Thymus (tissue), 11 donors: ENCODE measurements at regions not wholly inside any gene's neighbourhood (a gene's known extent, or its start where the extent isn't known, plus 50 kb on each side); places are given as distances from the start of the nearest gene placed in this dataset.

ENCODE experiments used
- DNase-seq, 9 donors: peaks; one replicate each; pipeline ENCODE4 v3.0.0-alpha.2; 2013; ENCODE audit warnings: low spot score in 9 of 9, low read depth in 6 of 9, missing footprints in 1 of 9
- H3K27ac ChIP-seq, 2 donors: one replicate each; pipeline ENCODE4 v1.5.1; 2013; ENCODE audit warnings: control low read depth in 1 of 2, low read depth in 1 of 2, low read length in 1 of 2, mild to moderate bottlenecking in 1 of 2, moderate library complexity in 1 of 2
- H3K27me3 ChIP-seq, 2 donors: one replicate each; pipeline ENCODE4 v1.5.1; 2013; ENCODE audit warnings: low read length in 1 of 2; ENCODE audit not compliant: control insufficient read depth in 2 of 2, insufficient read depth in 1 of 2
- H3K36me3 ChIP-seq, 2 donors: one replicate each; pipeline ENCODE4 v1.5.1; 2013; ENCODE audit warnings: low read length in 1 of 2, mild to moderate bottlenecking in 1 of 2, moderate library complexity in 1 of 2; ENCODE audit not compliant: control insufficient read depth in 2 of 2, insufficient read depth in 2 of 2
- H3K4me1 ChIP-seq, 2 donors: one replicate each; pipeline ENCODE4 v1.5.1; 2013; ENCODE audit warnings: low read length in 2 of 2; ENCODE audit not compliant: control insufficient read depth in 2 of 2, insufficient read depth in 2 of 2
- H3K4me3 ChIP-seq, 2 donors: one replicate each; pipeline ENCODE4 v1.5.1; 2013; ENCODE audit warnings: low read length in 2 of 2, control low read depth in 1 of 2, mild to moderate bottlenecking in 1 of 2
- H3K9me3 ChIP-seq, 2 donors: one replicate each; pipeline ENCODE4 v1.5.1; 2013; ENCODE audit warnings: low read length in 1 of 2, mild to moderate bottlenecking in 1 of 2; ENCODE audit not compliant: control insufficient read depth in 2 of 2, insufficient read depth in 1 of 2
- WGBS: extraction: QIAGEN DNeasy Blood & Tissue Kit; methylation state at CpG from one replicate; pipeline ENCODE4 v1.1.7; 2013; 5-methylcytosine and 5-hydroxymethylcytosine counted together
- donor health status: healthy.

DNA sequence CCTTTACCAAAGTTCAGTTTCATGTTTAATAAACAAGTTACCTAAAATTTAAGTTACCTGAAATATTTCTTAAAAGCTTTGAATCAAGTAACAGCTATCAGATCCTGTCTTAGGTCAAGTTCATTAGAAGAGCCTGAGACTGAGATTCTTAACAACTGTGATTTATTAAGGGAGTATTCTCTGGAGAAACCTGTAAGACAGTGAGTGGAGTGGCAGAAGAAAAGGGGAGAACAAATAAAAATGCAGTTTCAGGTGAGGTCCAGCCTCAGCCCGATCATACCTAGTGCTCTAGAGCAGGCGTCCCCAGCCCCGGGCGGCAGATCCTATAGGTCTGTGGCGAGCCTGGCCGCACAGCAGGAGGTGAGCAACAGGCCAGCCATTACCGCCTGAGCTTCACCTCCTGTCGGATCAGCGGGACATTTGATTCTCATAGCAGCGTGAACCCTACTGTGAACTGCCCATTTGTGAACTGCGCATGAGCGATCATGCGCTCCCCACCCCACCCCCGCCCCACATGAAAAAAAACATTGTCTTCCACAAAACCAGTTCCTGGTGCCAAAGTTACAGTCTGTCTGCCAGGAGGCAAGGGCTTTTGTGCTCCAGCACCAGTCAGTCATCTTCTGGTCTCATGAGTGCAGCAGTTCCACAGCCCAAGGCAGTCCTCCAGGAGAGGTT, 59.2 kb upstream of the ADGRB3 start:
- H3K36me3 ChIP-seq, result no peaks in the 10 kb centered on the region
- H3K4me1 ChIP-seq, result no peaks in the 10 kb centered on the region
- no peak overlapping the region for H3K4me3 ChIP-seq
- no peaks in the 10 kb centered on the region for H3K9me3 ChIP-seq
- no peak for DNase-seq
- H3K27me3 ChIP-seq, result peaks cover 0 to 2% of the 10 kb centered on the region in 2 donors
- no peak overlapping the region for H3K27ac ChIP-seq
- 19% methylated on average over 14 of the region's 14 CpGs for WGBS

- H3K4me1 ChIP-seq, result no peaks in the 10 kb centered on the region
- no peak overlapping the region for H3K4me3 ChIP-seq
- no peaks in the 10 kb centered on the region for H3K36me3 ChIP-seq
- no peak overlapping the region for H3K27ac ChIP-seq
- no peak for DNase-seq
- H3K9me3 ChIP-seq, result no peaks in the 10 kb centered on the region
- 93% methylated on average over 4 of the region's 4 CpGs for WGBS
- H3K27me3 ChIP-seq, result peaks cover 0 to 2% of the 10 kb centered on the region in 2 donors
These were observed 62.1 kb upstream of the ADGRB3 start for GRCh38 chr6:68572975-68573374.

- Histone ChIP-seq H3K4me1 (no peaks in the 10 kb centered on the region), H3K27ac (no peak overlapping the region), H3K36me3 (no peaks in the 10 kb centered on the region), H3K27me3 (peaks cover 0 to 2% of the 10 kb centered on the region in 2 donors), H3K4me3 (no peak overlapping the region), H3K9me3 (no peaks in the 10 kb centered on the region)
- DNase-seq, result peak in 1 of 9 donors; percentile 11
- WGBS, result 84% methylated on average over 2 of the region's 2 CpGs
These were observed 62.6 kb upstream of the ADGRB3 start for GRCh38 chr6:68572525-68572924.

DNA sequence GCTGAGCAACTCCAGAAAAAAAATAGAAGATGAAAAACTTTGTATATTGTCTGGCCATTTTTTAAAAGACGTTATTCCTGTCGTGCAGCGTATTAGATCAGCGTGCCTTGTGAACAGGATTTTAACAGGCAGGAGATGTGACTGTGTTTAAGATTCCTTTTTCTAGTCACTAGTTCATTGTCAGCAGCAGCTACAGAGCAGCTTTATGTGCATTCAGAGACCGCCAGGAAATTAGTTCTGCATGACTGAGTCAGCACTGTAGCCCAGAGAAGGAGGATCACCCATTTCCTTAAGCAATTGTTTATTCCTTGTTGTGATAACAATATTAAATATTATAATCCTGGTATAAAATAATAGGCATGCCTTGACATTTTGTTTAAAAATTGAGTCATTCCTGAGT, 75.4 kb upstream of the ADGRB3 start:
- DNase-seq, result no peak
- Histone ChIP-seq H3K27me3 (no peaks in the 10 kb centered on the region), H3K36me3 (no peaks in the 10 kb centered on the region), H3K27ac (no peak overlapping the region), H3K4me1 (no peaks in the 10 kb centered on the region), H3K4me3 (no peak overlapping the region), H3K9me3 (no peaks in the 10 kb centered on the region)
- 85% methylated on average over 5 of the region's 5 CpGs for WGBS

DNA sequence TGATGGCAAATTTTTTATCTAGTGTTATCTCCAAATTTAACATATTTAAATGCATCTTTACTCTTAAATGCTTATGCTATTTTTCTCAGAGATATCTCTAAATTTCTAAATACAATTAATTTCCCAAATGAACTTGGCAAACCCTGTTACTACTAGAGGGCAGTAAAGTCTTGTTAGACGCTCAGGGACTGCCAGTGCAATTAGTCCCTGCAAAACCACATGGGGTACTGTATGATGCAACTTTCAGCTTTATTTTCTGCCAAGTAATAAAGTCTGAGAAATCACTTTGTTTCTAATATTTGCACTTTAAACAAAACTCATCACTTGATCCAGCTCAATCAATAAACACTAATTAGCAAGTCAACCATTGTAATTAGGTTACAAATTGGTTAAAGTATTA, 76.0 kb upstream of the ADGRB3 start:
- no peak overlapping the region for H3K27ac ChIP-seq
- no peak overlapping the region for H3K4me3 ChIP-seq
- no peaks in the 10 kb centered on the region for H3K9me3 ChIP-seq
- H3K27me3 ChIP-seq, result no peaks in the 10 kb centered on the region
- DNase-seq, result no peak
- no peaks in the 10 kb centered on the region for H3K4me1 ChIP-seq
- no peaks in the 10 kb centered on the region for H3K36me3 ChIP-seq
- 49% methylated on average over 1 of the region's 1 CpG for WGBS

GRCh38 chr6:68546620-68547019, 88.5 kb upstream of the ADGRB3 start:
- no peak for DNase-seq
- Histone ChIP-seq H3K4me1 (no peaks in the 10 kb centered on the region), H3K9me3 (peaks cover 0 to 7% of the 10 kb centered on the region in 2 donors), H3K27ac (no peak overlapping the region), H3K36me3 (no peaks in the 10 kb centered on the region), H3K27me3 (no peaks in the 10 kb centered on the region), H3K4me3 (no peak overlapping the region)
- 83% methylated on average over 1 of the region's 1 CpG for WGBS

GRCh38 chr6:68544450-68544849, 90.6 kb upstream of the ADGRB3 start:
- H3K9me3 ChIP-seq, result peaks cover 0 to 7% of the 10 kb centered on the region in 2 donors
- WGBS, result 89% methylated on average over 3 of the region's 3 CpGs
- no peaks in the 10 kb centered on the region for H3K4me1 ChIP-seq

DNA sequence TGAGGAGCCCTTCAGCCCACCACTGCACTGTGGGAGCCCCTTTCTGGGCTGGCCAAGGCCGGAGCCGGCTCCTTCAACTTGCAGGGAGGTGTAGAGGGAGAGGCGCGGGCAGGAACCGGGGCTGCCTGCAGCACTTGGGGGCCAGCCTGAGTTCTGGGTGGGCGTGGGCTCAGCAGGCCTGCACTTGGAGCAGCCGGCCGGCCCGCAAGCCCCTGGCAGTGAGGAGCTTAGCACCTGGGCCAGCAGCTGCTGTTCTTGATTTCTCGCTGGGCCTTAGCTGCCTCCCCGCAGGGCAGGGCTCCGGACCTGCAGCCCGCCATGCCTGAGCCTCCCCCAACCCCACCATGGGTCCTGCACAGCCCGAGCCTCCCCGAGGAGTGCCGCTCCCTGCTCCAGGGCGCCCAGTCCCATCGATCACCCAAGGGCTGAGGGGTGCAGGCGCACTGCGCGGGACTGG, 101.7 kb upstream of the ADGRB3 start:
- no peak for DNase-seq
- Histone ChIP-seq H3K9me3 (peaks cover 0 to 4% of the 10 kb centered on the region in 2 donors), H3K36me3 (no peaks in the 10 kb centered on the region), H3K4me3 (no peak overlapping the region), H3K27ac (no peak overlapping the region), H3K27me3 (no peaks in the 10 kb centered on the region), H3K4me1 (no peaks in the 10 kb centered on the region)
- WGBS, result 90% methylated on average over 21 of the region's 21 CpGs

More at GRCh38 chr6:68544450-68544849, 90.6 kb upstream of the ADGRB3 start:
- no peaks in the 10 kb centered on the region for H3K27me3 ChIP-seq
- no peak overlapping the region for H3K27ac ChIP-seq
- no peaks in the 10 kb centered on the region for H3K36me3 ChIP-seq
- H3K4me3 ChIP-seq, result no peak overlapping the region
- no peak for DNase-seq

- no peaks in the 10 kb centered on the region for H3K27me3 ChIP-seq
- no peak for DNase-seq
- H3K27ac ChIP-seq, result no peak overlapping the region
- 87% methylated on average over 4 of the region's 4 CpGs for WGBS
- no peaks in the 10 kb centered on the region for H3K36me3 ChIP-seq
- H3K4me3 ChIP-seq, result no peak overlapping the region
- no peaks in the 10 kb centered on the region for H3K4me1 ChIP-seq
- H3K9me3 ChIP-seq, result peaks cover 0 to 3% of the 10 kb centered on the region in 2 donors
These were observed 107.4 kb upstream of the ADGRB3 start for GRCh38 chr6:68527691-68528090.
